Psoas muscle (tissue), 7 donors: ENCODE measurements at regions not wholly inside any gene's neighbourhood (a gene's known extent, or its start where the extent isn't known, plus 50 kb on each side); places are given as distances from the start of the nearest gene placed in this dataset.

ENCODE experiments used
- ATAC-seq, 4 donors: fragments of 200-7000 bp; cut with Tn5 transposase; one replicate each; pipeline ENCODE4 v1.9.1; 2020; ENCODE audit warnings: moderate library complexity in 3 of 4, mild to moderate bottlenecking in 2 of 4
- DNase-seq, 2 donors: peaks; one replicate each; pipeline ENCODE4 v3.0.0-alpha.2; 2020
- H3K27ac ChIP-seq: fragments of 200-600 bp; one replicate; pipeline ENCODE4 v1.8.0; 2022
- H3K27me3 ChIP-seq, 3 donors: fragments of 200-600 bp in 1 of 3; one replicate each; pipeline versions ENCODE4 v1.6.1 to v1.8.0; 2013 to 2022; ENCODE audit warnings: low read length in 2 of 3, mild to moderate bottlenecking in 2 of 3, moderate library complexity in 1 of 3; ENCODE audit not compliant: insufficient read depth in 3 of 3
- H3K36me3 ChIP-seq, 2 donors: fragments of 200-600 bp in 1 of 2; one replicate each; pipeline versions ENCODE4 v1.6.1 to v1.8.0; 2013 to 2022; ENCODE audit warnings: low read depth in 1 of 2, mild to moderate bottlenecking in 1 of 2, moderate library complexity in 1 of 2; ENCODE audit not compliant: insufficient read depth in 1 of 2
- H3K4me1 ChIP-seq: fragments of 200-600 bp; one replicate; pipeline ENCODE4 v1.8.0; 2022
- H3K4me3 ChIP-seq: fragments of 200-600 bp; one replicate; pipeline ENCODE4 v1.8.0; 2022; ENCODE audit warnings: mild to moderate bottlenecking
- H3K9me3 ChIP-seq: fragments of 200-600 bp; one replicate; pipeline ENCODE4 v1.8.0; 2022
- WGBS, 3 donors: extraction: QIAGEN DNeasy Blood & Tissue Kit; methylation state at CpG; one replicate each; pipeline versions ENCODE4 v1.1.6 to v1.1.7; 2013; 5-methylcytosine and 5-hydroxymethylcytosine counted together
- intact Hi-C, 2 donors: fragments of 100-400 bp; cut with DNase I; formaldehyde crosslinking; loops; one replicate each; pipeline versions ENCODE4 v1.11.0 to v1.14.2; 2022
- TF ChIP-seq, protein P1 (sequence below): fragments of 200-600 bp; IDR thresholded peaks from one replicate; pipeline ENCODE4 v1.8.0; 2022; ENCODE audit warnings: antibody characterized with exemption
- donor health status: healthy with polysubstance abuse.
- donor health status: DM: no; HTN: no; CAD: no; lungs with moderate emphysema.
- donor health status: Bipolar disorder and iron deficiency.
- donor health status: healthy.
- donor health status: DM: yes; HTN: yes; CAD: no.
- donor health status: DM: no; HTN: no; CAD: no.
- donor health status: DM: yes; HTN: yes; CAD: no.

DNA sequence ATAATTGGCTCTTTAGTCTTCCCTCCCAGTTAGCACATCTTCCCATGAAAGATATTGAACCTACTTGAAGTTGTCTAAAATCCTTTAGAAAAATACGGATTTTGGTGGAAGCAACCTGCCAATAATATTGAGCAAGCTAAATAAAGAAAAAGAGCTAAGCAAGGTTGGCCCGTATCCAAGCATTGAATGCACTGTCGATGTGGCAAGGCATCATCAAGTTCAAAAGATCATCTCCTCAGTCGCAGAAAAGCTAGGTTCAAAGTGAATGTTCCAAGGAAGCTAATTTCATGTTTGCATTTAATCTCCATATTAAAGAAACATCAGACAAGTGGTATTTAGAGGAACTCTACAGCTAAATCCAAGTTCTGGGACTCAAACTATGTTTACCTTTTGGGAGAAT is 206.0 kb downstream of the MTERF1 start:
- Histone ChIP-seq H3K4me1 (no peaks in the 10 kb centered on the region), H3K27ac (no peak overlapping the region), H3K27me3 (no peaks in the 10 kb centered on the region), H3K9me3 (no peaks in the 10 kb centered on the region), H3K36me3 (no peaks in the 10 kb centered on the region), H3K4me3 (no peak overlapping the region)
- DNase-seq (no peak), ATAC-seq (no peak)
- intact Hi-C loops: no loop called here
- WGBS, 3 donors: 56 to 63% (median 59%) methylated on average over 4 of the region's 4 CpGs
- TF ChIP-seq, protein P1, sequence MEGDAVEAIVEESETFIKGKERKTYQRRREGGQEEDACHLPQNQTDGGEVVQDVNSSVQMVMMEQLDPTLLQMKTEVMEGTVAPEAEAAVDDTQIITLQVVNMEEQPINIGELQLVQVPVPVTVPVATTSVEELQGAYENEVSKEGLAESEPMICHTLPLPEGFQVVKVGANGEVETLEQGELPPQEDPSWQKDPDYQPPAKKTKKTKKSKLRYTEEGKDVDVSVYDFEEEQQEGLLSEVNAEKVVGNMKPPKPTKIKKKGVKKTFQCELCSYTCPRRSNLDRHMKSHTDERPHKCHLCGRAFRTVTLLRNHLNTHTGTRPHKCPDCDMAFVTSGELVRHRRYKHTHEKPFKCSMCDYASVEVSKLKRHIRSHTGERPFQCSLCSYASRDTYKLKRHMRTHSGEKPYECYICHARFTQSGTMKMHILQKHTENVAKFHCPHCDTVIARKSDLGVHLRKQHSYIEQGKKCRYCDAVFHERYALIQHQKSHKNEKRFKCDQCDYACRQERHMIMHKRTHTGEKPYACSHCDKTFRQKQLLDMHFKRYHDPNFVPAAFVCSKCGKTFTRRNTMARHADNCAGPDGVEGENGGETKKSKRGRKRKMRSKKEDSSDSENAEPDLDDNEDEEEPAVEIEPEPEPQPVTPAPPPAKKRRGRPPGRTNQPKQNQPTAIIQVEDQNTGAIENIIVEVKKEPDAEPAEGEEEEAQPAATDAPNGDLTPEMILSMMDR: no peak

DNA sequence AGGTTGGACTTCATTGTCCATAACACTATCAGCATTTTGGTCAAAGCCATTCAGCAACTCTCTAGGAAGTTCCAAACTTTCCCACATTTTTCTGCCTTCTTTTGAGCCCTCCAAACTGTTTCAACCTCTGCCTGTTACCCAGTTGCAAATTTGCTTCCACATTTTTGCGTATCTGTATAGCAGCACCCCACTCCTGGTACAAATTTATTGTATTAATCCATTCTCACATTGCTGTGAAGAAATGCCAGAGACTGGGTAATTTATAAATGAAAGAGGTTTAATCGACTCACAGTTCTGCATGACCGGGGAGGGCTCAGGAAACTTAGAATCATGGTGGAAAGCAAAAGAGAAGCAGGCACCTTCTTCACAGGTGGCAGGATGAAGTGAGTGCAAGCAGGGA is 198.8 kb downstream of the MTERF1 start:
- ATAC-seq: no peak
- peaks cover 7% of the 10 kb centered on the region for H3K9me3 ChIP-seq
- TF ChIP-seq, protein P1: no peak
- no peaks in the 10 kb centered on the region for H3K4me1 ChIP-seq
- DNase-seq: no peak
- 95 to 96% (median 95%) methylated on average over 3 of the region's 3 CpGs for WGBS, 3 donors
- no peak overlapping the region for H3K4me3 ChIP-seq
- H3K27me3 ChIP-seq: no peaks in the 10 kb centered on the region
- H3K27ac ChIP-seq: no peak overlapping the region
- no peaks in the 10 kb centered on the region for H3K36me3 ChIP-seq
- intact Hi-C loops: no loop called here

DNA sequence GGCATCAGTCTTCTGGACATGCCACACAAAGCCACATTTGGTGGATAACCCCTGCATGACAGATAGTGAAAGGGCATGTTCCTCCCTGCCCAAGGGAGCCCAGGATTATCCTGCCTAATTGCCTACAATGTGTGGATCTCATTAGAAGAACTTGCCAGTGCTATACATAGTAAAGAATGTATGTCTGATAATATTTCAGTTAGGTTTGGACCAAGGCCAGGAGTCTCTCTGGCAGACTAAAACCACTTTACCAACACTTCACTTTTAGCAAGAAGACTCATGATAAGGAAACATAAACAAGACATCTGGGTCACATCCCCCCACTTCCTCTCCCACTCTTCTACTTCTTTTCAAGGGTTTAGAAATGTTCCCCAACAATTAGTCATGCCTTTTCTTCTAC is 196.7 kb downstream of the MTERF1 start:
- Histone ChIP-seq H3K27ac (no peak overlapping the region), H3K27me3 (no peaks in the 10 kb centered on the region), H3K4me3 (no peak overlapping the region), H3K36me3 (no peaks in the 10 kb centered on the region), H3K4me1 (no peaks in the 10 kb centered on the region), H3K9me3 (peaks cover 7% of the 10 kb centered on the region)
- ATAC-seq (no peak), DNase-seq (no peak)
- TF ChIP-seq, protein P1: no peak
- intact Hi-C loops: no loop called here

DNA sequence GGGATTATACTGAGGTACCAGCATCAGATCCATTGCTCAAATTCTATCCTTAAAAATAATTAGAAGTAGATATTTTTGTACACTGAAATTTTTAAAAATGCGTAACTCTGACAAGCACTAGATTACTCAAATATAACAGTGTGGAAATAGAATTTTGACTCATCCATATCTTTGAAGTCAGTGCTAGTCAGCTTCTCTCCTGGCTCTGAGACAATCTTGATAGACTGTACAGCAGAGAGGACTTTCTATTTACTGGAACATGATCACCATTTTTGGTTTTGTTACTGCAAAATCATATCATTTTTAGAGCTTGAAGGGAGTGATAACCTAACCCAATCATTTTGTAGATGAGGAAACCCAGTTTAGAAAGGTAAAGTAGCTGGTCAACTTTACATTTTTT is 195.0 kb downstream of the MTERF1 start:
- H3K4me1 ChIP-seq: no peaks in the 10 kb centered on the region
- no peaks in the 10 kb centered on the region for H3K27me3 ChIP-seq
- peaks cover 7% of the 10 kb centered on the region for H3K9me3 ChIP-seq
- H3K4me3 ChIP-seq: no peak overlapping the region
- no peak for ATAC-seq
- H3K36me3 ChIP-seq: no peaks in the 10 kb centered on the region
- DNase-seq: no peak
- 93 to 97% (median 94%) methylated on average over 1 of the region's 1 CpG for WGBS, 3 donors
- TF ChIP-seq, protein P1: no peak
- H3K27ac ChIP-seq: no peak overlapping the region
- intact Hi-C loops: no loop called here

DNA sequence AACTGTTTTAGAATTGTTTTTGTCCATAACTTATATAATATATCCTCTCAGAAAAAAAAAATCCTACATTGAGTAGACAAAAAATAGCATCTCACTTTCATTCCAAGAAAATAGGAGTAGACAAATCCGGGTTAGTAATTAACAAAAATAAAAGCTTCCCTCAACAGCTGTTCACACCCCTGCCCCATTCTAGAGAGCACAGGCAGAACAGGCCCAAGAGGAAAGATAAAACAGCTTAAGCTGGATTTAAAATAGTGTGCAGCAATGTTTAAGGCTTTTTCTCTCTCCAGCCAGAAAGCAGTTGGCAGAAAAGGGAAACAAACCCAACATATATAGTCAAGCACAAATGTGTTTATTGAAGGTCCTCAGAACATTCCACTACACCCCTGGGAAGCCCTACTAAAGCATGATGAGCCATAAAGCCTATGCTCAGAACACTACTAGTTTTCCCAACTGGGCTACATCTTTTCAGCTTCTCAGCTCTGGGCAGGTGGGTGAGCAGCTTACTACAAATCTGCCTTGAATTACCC is 189.9 kb downstream of the MTERF1 start:
- Histone ChIP-seq H3K27ac (no peak overlapping the region), H3K9me3 (no peaks in the 10 kb centered on the region), H3K27me3 (no peaks in the 10 kb centered on the region), H3K4me3 (no peak overlapping the region), H3K4me1 (no peaks in the 10 kb centered on the region), H3K36me3 (no peaks in the 10 kb centered on the region)
- ATAC-seq (no peak), DNase-seq (no peak)
- WGBS, 3 donors: 22 to 40% (median 22%) methylated on average over 1 of the region's 1 CpG
- intact Hi-C loops: no loop called here
- TF ChIP-seq, protein P1: no peak
